ENCODE measurements at regions not wholly inside any gene's neighbourhood (a gene's known extent, or its start where the extent isn't known, plus 50 kb on each side); places are given as distances from the start of the nearest gene placed in this dataset.

GRCh38 chr17:14559264-14560119 is 258.6 kb downstream of the HS3ST3B1 start:
- H3K4me3 Mint-ChIP-seq (ENCODE audit: low read depth), result no peak overlapping the region
- no peak for TF ChIP-seq CTCF (IDR thresholded peaks at IDR 0.05; ENCODE audit: unreplicated experiment)
- H3K36me3 Mint-ChIP-seq (ENCODE audit: insufficient read depth), result no peaks in the 10 kb centered on the region
- no peak for DNase-seq (ENCODE audit: low spot score, unreplicated experiment)
- H3K9me3 Mint-ChIP-seq (ENCODE audit: low read depth), result no peaks in the 10 kb centered on the region
- H3K4me1 Mint-ChIP-seq (ENCODE audit: low read depth), result no peaks in the 10 kb centered on the region
- peaks cover 3% of the 10 kb centered on the region for H3K27me3 Mint-ChIP-seq
- H3K27ac Mint-ChIP-seq, result no peak overlapping the region

DNA sequence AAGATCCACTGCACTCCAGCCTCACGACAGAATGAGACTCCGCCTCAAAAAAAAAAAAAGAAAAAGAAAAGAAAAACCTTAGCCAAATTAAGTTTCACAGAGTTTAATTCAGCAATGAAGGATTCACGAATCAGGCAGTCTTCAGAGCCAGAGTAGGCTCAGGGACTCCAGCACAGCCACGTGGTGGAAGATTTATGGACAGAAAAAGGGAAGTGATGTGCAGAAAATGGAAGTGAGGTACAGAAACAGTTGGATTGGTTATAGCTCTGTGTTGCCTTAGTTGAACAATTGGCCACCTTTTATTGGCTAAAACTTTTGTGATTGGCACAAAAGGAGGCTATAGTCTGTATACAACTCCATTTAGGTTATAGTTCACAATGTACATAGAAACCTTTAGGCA is 256.6 kb downstream of the HS3ST3B1 start:
- Mint-ChIP-seq H3K4me3 (ENCODE audit: low read depth) (no peak overlapping the region), H3K9me3 (ENCODE audit: low read depth) (no peaks in the 10 kb centered on the region), H3K27me3 (peaks cover 3% of the 10 kb centered on the region), H3K4me1 (ENCODE audit: low read depth) (no peaks in the 10 kb centered on the region), H3K27ac (no peak overlapping the region), H3K36me3 (ENCODE audit: insufficient read depth) (no peaks in the 10 kb centered on the region)
- no peak for TF ChIP-seq CTCF (IDR thresholded peaks at IDR 0.05; ENCODE audit: unreplicated experiment)
- DNase-seq (ENCODE audit: low spot score, unreplicated experiment), result no peak

- Mint-ChIP-seq H3K27ac (no peak overlapping the region), H3K4me1 (ENCODE audit: low read depth) (no peaks in the 10 kb centered on the region), H3K9me3 (ENCODE audit: low read depth) (no peaks in the 10 kb centered on the region), H3K27me3 (peaks cover 3% of the 10 kb centered on the region), H3K4me3 (ENCODE audit: low read depth) (no peak overlapping the region), H3K36me3 (ENCODE audit: insufficient read depth) (no peaks in the 10 kb centered on the region)
- TF ChIP-seq CTCF (IDR thresholded peaks at IDR 0.05; ENCODE audit: unreplicated experiment), result no peak
- DNase-seq (ENCODE audit: low spot score, unreplicated experiment), result no peak
Measured at GRCh38 chr17:14553847-14554246, 253.0 kb downstream of the HS3ST3B1 start.

GRCh38 chr17:14552306-14552705 is 251.4 kb downstream of the HS3ST3B1 start:
- Mint-ChIP-seq H3K9me3 (ENCODE audit: low read depth) (no peaks in the 10 kb centered on the region), H3K36me3 (ENCODE audit: insufficient read depth) (no peaks in the 10 kb centered on the region), H3K27me3 (peaks cover 3% of the 10 kb centered on the region), H3K4me1 (ENCODE audit: low read depth) (no peaks in the 10 kb centered on the region), H3K4me3 (ENCODE audit: low read depth) (no peak overlapping the region), H3K27ac (no peak overlapping the region)
- no peak for TF ChIP-seq CTCF (IDR thresholded peaks at IDR 0.05; ENCODE audit: unreplicated experiment)
- DNase-seq (ENCODE audit: low spot score, unreplicated experiment), result no peak

- Mint-ChIP-seq H3K27me3 (no peaks in the 10 kb centered on the region), H3K9me3 (ENCODE audit: low read depth) (no peaks in the 10 kb centered on the region), H3K27ac (no peak overlapping the region), H3K4me1 (ENCODE audit: low read depth) (peaks cover 8% of the 10 kb centered on the region), H3K4me3 (ENCODE audit: low read depth) (no peak overlapping the region), H3K36me3 (ENCODE audit: insufficient read depth) (no peaks in the 10 kb centered on the region)
- no peak for TF ChIP-seq CTCF (IDR thresholded peaks at IDR 0.05; ENCODE audit: unreplicated experiment)
- DNase-seq (ENCODE audit: low spot score, unreplicated experiment), result no peak
Measured at GRCh38 chr17:14547556-14547955, 246.7 kb downstream of the HS3ST3B1 start.
